ENCODE measurements at regions not wholly inside any gene's neighbourhood (a gene's known extent, or its start where the extent isn't known, plus 50 kb on each side); places are given as distances from the start of the nearest gene placed in this dataset.
"Not testable (repeated sequence)": the region's sequence is repeated elsewhere in the genome, so short reads cannot be mapped to it uniquely, and the experiment has no call there.

DNA sequence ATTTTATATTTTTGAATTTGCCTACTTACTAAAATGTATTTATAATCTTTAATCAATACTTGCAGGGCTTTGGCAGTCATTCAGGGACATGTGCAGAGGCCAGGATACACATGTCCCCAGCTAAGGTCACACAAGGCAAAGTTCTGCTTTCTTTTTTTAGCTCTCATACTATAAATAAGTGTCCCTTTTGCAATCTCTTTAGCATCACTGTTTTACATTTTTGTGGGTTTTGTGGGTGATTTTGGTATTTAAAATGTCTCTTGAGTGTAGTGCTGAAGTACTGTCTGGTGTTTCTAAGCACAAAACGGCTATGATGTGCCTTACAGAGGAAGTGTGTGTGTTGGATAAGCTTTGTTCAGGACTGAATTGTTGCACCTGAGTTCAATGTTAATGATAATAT is 309.0 kb upstream of the GULP1 start:
- no peak for DNase-seq (ENCODE audit: low read depth in 4 of 4, low spot score in 3 of 4)

DNA sequence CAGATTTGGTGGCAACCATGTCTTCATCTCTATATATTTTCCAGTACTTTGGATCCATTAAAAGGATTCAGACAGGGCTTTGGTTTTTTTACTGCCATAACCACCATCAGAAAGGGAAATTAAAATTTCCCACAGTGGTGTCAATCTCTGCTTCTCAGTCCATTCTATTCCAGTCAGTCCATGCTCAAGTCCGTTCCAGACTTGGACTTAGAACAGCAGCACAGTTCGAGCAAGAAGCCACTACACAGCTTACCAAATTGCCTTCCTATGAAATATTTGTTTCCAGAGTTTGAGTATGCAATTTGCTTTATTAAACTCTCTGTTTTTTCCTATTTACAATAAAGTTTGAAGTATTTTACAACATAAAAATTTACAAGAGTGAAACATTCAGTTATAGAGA is 306.5 kb upstream of the GULP1 start:
- DNase-seq (ENCODE audit: low read depth in 4 of 4, low spot score in 3 of 4) = no peak

DNA sequence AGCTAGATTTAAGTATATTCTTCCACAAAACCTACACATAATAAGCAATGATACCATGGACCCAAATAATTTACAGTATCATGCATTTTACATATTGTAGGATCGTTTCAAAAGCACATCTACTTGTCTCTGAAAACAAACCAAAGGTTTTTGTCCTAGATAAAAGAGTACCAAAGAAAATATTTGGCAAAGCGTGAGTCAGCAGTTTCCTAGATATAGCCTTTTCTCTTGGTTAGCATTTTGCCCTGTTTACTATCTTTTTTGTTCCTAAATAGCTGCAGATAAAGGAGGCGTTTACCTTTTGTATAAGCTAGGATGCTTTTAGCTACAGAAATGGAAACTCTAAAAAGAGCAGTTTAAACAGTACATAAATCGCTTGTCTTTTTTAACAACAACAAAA is 305.8 kb upstream of the GULP1 start:
- DNase-seq (ENCODE audit: low read depth in 4 of 4, low spot score in 3 of 4) = no peak

DNA sequence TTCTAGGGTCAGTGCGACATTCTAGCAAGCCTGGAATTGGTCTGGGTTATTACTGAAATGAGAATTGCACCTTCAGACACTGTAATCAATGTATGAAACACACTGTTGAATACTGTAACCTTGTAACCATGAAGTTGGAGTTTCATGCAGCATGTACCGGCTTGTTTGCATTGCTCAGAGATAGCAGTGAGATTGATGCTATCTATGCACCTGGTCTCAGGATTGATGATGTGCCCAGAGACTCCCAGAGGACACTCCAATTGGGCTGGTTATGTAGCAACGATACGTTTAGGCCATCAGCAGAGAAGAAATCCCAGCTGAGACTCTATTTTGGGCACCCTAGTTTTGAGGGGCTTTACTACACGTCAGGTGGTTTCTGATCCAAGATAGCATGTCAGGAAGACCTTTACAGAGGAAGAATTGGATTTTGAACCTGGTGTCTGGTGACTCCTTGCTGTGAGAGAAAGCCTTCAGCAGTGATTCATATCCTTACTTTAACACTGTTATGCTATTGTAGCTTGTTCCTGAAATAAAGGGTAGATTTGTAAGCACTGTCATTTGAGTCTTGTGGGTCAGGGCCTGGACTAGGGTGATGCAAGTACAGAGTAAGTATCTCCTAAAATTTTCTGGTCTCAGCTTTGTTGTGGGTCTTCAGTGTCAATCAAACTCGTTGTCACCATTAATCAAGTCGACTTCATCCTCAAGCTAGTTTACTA is 305.1 kb upstream of the GULP1 start:
- DNase-seq (ENCODE audit: low read depth in 4 of 4, low spot score in 3 of 4) = no peak

GRCh38 chr2:187988348-187988747 is 303.3 kb upstream of the GULP1 start:
- DNase-seq (ENCODE audit: low read depth in 4 of 4, low spot score in 3 of 4) = no peak

- DNase-seq (ENCODE audit: low read depth in 4 of 4, low spot score in 3 of 4) = no peak
Observed at GRCh38 chr2:187989925-187990623, 301.6 kb upstream of the GULP1 start.

DNA sequence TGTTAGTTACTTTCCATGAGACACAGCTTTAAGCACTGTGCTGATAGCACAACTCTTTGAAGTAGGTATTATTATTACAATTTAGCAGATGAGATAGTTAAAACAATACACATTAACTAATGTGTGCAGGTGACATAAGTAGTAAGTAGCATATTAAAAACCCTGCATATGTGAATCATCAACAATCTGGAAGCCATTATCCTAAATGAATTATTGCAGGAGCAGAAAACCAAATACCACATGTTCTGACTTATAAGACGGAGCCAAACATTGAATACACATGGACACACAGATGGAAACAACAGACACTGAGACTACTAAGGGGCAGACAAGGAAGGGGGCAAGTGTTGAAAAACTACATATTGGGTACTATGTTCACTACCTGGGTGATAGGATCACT is 300.3 kb upstream of the GULP1 start:
- DNase-seq (ENCODE audit: low read depth in 4 of 4, low spot score in 3 of 4) = no peak

- DNase-seq (ENCODE audit: low read depth in 4 of 4, low spot score in 3 of 4) = peak in 1 of 4 donors; percentile 9
Observed at GRCh38 chr2:187994464-187995331, 297.0 kb upstream of the GULP1 start.

- no peak for DNase-seq (ENCODE audit: low read depth in 4 of 4, low spot score in 3 of 4)
Observed at GRCh38 chr2:187995556-187995955, 296.1 kb upstream of the GULP1 start.

GRCh38 chr2:187996630-187997029 is 295.0 kb upstream of the GULP1 start:
- DNase-seq (ENCODE audit: low read depth in 4 of 4, low spot score in 3 of 4) = no peak

DNA sequence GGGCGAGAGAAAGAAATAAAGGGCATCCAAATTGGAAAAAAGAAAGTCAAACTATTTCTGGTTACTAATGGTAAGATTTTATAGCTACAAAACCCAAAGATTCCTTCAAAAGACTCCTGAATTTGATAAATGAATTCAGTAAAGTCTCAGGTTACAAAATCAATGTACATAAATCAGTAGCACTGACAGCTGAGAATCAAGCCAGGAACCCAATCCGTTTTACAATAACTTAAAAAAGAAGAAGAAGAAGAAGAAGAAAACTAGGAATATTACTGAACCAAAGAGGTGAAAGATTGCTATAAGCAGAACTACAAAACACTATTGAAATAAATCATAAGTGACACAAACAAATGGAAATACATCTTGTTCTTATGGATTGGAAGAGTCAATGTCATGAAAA is 291.5 kb upstream of the GULP1 start:
- DNase-seq (ENCODE audit: low read depth in 4 of 4, low spot score in 3 of 4) = no peak

GRCh38 chr2:188003800-188004199 is 287.9 kb upstream of the GULP1 start:
- no peak for DNase-seq (ENCODE audit: low read depth in 4 of 4, low spot score in 3 of 4)

DNA sequence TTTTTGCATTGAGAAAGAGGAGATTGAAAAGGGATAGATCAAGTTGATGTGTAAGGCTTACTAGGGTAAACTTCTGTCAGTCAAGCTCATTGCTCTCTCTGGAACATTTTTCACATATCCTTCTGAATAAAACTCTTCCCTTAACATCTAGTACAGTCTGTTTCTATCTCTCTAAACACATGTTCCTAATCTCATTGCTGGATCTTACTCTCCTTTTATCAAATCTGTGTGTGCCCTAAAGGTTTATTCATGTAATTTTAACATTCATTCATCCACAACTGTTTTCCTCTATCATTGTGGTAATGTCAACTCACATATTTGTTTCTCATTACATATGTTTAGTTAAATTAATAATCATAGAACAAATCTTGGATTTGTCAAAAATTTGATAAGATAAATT is 277.9 kb upstream of the GULP1 start:
- no peak for DNase-seq (ENCODE audit: low read depth in 4 of 4, low spot score in 3 of 4)

- no peak for DNase-seq (ENCODE audit: low read depth in 4 of 4, low spot score in 3 of 4)
Observed at GRCh38 chr2:188016917-188017316, 274.8 kb upstream of the GULP1 start.

DNA sequence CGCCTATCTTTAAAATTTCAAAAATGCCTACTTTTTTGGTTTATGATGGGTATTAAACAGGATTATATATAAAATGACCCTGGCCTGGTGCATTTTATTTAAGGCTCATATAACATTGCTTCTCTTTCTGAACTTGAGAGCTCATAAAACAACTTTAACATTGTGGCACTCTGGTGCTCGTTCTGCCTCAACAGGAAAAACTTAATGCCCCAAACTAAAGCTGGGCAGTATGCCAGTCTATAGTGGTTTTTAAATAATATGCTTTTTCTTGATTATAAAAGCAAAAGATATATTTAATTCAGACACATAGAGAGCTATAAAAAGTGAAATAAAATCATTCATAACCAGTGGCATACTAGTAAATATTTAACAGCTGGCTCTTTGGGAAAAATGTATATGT is 269.3 kb upstream of the GULP1 start:
- DNase-seq (ENCODE audit: low read depth in 4 of 4, low spot score in 3 of 4) = no peak

- no peak for DNase-seq (ENCODE audit: low read depth in 4 of 4, low spot score in 3 of 4)
Observed at GRCh38 chr2:188023035-188023434, 268.6 kb upstream of the GULP1 start.

- DNase-seq (ENCODE audit: low read depth in 4 of 4, low spot score in 3 of 4) = no peak
Observed at GRCh38 chr2:188024811-188025210, 266.9 kb upstream of the GULP1 start.

DNA sequence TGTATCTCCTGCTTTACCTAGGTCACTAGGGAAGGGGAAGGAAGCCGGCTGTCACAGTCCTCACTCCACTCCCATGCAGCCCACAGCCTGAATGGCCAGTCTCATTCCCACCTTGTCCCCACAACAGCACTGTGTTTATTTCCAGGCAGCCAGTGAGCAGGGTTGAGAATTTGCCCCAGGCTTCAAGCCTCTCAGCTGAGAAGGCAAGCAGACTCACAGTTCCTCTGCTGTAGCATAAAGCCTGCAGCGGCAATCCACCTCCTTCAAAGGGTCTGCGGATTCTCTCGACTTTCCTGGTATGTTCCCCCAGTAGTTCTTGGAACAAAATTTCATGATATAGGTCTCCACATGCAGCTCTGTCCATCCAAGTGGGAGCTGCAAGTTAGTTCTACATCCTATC is 262.9 kb upstream of the GULP1 start:
- no peak for DNase-seq (ENCODE audit: low read depth in 4 of 4, low spot score in 3 of 4)

DNA sequence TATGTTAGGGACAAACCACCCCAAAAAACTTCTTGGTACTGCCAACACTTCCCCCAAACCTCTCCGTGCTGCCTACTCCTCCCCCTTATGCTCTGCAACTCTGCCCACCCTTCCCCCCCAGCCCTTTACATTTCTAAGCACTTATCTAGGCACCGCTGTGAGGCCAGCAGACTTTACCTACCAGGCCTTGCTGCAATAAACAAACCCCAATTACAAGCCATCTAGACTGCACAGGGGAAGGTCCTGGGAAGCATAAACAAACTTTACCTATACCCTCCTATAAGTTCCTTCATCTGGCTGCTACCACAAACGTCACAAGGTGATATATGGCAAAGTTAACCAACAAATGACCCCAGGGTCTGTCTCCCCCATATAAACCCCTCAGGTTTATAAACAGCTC is 259.4 kb upstream of the GULP1 start:
- DNase-seq (ENCODE audit: low read depth in 4 of 4, low spot score in 3 of 4) = no peak

GRCh38 chr2:188032786-188033185 is 258.9 kb upstream of the GULP1 start:
- DNase-seq (ENCODE audit: low read depth in 4 of 4, low spot score in 3 of 4) = no peak

- DNase-seq (ENCODE audit: low read depth in 4 of 4, low spot score in 3 of 4) = not testable (repeated sequence)
Observed at GRCh38 chr2:188033240-188033639, 258.4 kb upstream of the GULP1 start.

DNA sequence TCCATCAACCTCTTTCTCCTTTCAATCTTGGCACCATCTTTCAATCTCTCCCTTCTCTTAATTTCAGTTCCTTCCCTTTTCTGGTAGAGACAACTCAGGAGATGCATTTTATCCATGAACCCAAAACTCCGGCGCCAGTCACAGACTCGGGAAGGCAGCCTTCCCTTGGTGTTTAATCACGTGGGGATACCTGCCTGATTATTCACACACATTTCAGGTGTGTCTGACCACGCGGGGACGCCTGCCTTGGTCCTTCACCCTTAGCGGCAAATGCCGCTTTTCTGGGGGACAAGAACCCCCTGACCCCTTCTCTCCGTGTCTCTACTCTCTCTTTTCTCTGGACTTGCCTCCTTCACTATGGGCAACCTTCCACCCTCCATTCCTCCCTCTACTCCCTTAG is 257.6 kb upstream of the GULP1 start:
- not testable (repeated sequence) for DNase-seq (ENCODE audit: low read depth in 4 of 4, low spot score in 3 of 4)

Data from left renal pelvis (tissue), 4 donors.